ENCODE measurements at regions not wholly inside any gene's neighbourhood (a gene's known extent, or its start where the extent isn't known, plus 50 kb on each side); places are given as distances from the start of the nearest gene placed in this dataset.

- H3K27me3 ChIP-seq (ENCODE audit: control insufficient read depth in 2 of 2, insufficient read depth in 2 of 2, low read length in 2 of 2), result no peaks in the 10 kb centered on the region
- no peaks in the 10 kb centered on the region for H3K79me2 ChIP-seq (ENCODE audit: control insufficient read depth, insufficient read depth, low read length)
- TF ChIP-seq FOS (IDR thresholded peaks at IDR 0.05; ENCODE audit: borderline replicate concordance, insufficient read depth, low read length), result no peak
- no peak for TF ChIP-seq MYC (IDR thresholded peaks at IDR 0.05; ENCODE audit: low read depth, low read length)
- TF ChIP-seq EZH2 (IDR thresholded peaks at IDR 0.05; ENCODE audit: borderline replicate concordance, low read depth, low read length, severe bottlenecking), result no peak
- TF ChIP-seq CTCF (IDR thresholded peaks at IDR 0.05; ENCODE audit: extremely low read depth in 1 of 2, insufficient read depth in 1 of 2, low read depth in 1 of 2, low read length in 2 of 2), result no peak
- TF ChIP-seq POLR2AphosphoS5 (IDR thresholded peaks at IDR 0.05; ENCODE audit: insufficient read depth, low read depth, low read length), result no peak
- no peak for TF ChIP-seq JUN (IDR thresholded peaks at IDR 0.05; ENCODE audit: borderline replicate concordance, insufficient read depth, insufficient read length, low read depth)
- TF ChIP-seq MAX (IDR thresholded peaks at IDR 0.05; ENCODE audit: insufficient read depth, insufficient read length), result no peak
- no peak for TF ChIP-seq POLR2A (IDR thresholded peaks at IDR 0.05; ENCODE audit: low read depth, low read length)
- no peaks in the 10 kb centered on the region for H3K4me1 ChIP-seq (ENCODE audit: control insufficient read depth, extremely low read depth, insufficient read depth, low read length)
- H4K20me1 ChIP-seq (replicated peaks; ENCODE audit: control insufficient read depth, extremely low read depth, insufficient read depth, low read length), result no peaks in the 10 kb centered on the region
- DNase-seq (ENCODE audit: low read depth, low spot score) (no peak), FAIRE-seq (no peak)
- H2AFZ ChIP-seq (ENCODE audit: low read depth, low read length), result no peak overlapping the region
- ChIA-PET POLR2A (no interaction called here), CTCF (interaction anchor here (1.0 kb wide), 1 partner anchor 26 kb away, joined by 3 read pairs; no protein-coding TSS in a partner anchor)
- no peaks in the 10 kb centered on the region for H3K9me3 ChIP-seq (replicated peaks; ENCODE audit: control insufficient read depth, insufficient read depth, low read length)
- no peaks in the 10 kb centered on the region for H3K9me1 ChIP-seq (replicated peaks; ENCODE audit: control insufficient read depth, extremely low read depth, insufficient read depth, low read length)
- H3K36me3 ChIP-seq (ENCODE audit: control insufficient read depth in 2 of 2, extremely low read depth in 1 of 2, insufficient read depth in 2 of 2, low read length in 2 of 2), result no peaks in the 10 kb centered on the region
- no peak overlapping the region for H3K9ac ChIP-seq (replicated peaks; ENCODE audit: extremely low read depth, insufficient read depth, low read length)
- H3K4me2 ChIP-seq (ENCODE audit: insufficient read depth, low read length), result no peak overlapping the region
- dilution Hi-C loops (cut with MboI; ENCODE audit: extremely low pct_ligation_motif_present, low sequenced_read_pairs), result no loop called here
- intact Hi-C loops (cut with micrococcal nuclease), result no loop called here
- H3K4me3 ChIP-seq (replicated peaks in 1 of 3; ENCODE audit: insufficient read depth in 1 of 3, low read depth in 1 of 3, low read length in 3 of 3), result no peak overlapping the region
- H3K27ac ChIP-seq (ENCODE audit: insufficient read depth, low read depth, low read length), result no peak overlapping the region
- BruUV-seq (replicated peaks), result no TSS peak
These were observed 183.9 kb downstream of the C1orf94 start for GRCh38 chr1:34360574-34360973.

Data from endothelial cell of umbilical vein (primary cell).